COLO668 (cell line): ENCODE measurements at regions not wholly inside any gene's neighbourhood (a gene's known extent, or its start where the extent isn't known, plus 50 kb on each side); places are given as distances from the start of the nearest gene placed in this dataset.
A peak's percentile ranks its signal among the peaks of the same experiment; 100 is the strongest.

Experiments
- DNase-seq: peaks from one replicate; lab custom pipeline; 2025; ENCODE audit not compliant: unreplicated experiment; lab: John Stamatoyannopoulos, UW

DNA sequence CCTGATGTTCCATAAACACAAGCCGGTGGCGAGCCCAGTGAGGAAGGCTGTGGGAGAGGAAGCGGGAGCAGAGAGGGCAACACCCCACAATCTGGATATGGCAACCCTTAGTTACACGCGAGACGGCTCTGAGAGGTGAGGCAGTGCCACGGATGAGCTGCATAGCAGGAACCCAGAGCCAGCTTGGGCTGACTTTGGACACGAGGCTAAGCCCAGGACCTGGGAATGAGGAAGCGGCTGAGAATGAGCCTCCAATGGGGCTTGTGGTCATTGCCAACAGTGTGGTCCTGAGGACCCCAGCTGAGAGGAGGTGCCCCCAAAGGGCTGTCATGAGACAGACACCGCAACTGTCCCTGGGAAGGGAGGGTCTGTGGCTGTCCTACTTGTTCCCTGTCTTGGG is 160.0 kb upstream of the SMIM23 start:
- DNase-seq = no peak

- no peak for DNase-seq
These were observed 157.5 kb upstream of the SMIM23 start for GRCh38 chr5:171627936-171628632.

- no peak for DNase-seq
These were observed 157.0 kb upstream of the SMIM23 start for GRCh38 chr5:171628633-171628974.

- no peak for DNase-seq
These were observed 156.4 kb upstream of the SMIM23 start for GRCh38 chr5:171629221-171629620.

GRCh38 chr5:171629628-171630349 is 155.8 kb upstream of the SMIM23 start:
- DNase-seq = no peak

- DNase-seq = peak; percentile 1
These were observed 155.1 kb upstream of the SMIM23 start for GRCh38 chr5:171630350-171631065.

- DNase-seq = no peak
These were observed 153.0 kb upstream of the SMIM23 start for GRCh38 chr5:171632616-171633015.

DNA sequence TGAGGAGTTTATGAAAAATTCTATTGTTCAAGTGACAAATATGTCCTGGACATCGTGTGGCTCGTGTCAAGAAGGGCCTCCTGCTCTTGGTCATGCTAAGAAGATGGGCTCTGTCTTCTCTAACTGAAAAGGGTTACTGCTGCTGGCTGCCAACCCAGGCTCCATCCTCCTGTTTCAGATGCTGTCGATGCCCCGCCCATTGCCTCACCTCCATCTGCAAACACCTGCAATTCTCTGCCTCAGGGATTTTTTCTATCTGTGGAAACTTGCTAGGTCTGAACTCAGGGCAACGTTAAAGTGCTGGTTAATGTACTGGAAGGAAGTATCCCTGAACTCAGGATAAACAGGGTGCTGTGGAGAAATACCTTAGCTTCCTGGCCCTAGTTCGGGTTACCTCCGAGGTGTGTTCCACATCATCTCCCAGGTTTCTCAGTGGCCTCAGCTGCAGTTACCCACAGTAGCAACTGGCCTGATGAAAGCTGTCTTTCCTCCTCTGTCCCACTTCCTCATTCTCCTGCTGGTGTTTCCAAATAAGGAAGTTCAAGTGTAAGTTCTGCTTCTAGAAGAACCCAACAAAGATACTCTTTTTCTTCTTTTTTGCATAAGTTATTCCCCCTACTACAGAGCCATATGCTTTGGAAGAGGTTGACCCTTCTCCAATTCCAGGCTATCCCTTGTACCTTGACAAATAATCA is 151.7 kb upstream of the SMIM23 start:
- peak; percentile 2 for DNase-seq

GRCh38 chr5:171634511-171634910 is 151.1 kb upstream of the SMIM23 start:
- DNase-seq = no peak

GRCh38 chr5:171635028-171635427 is 150.6 kb upstream of the SMIM23 start:
- DNase-seq = no peak

- no peak for DNase-seq
These were observed 149.9 kb upstream of the SMIM23 start for GRCh38 chr5:171635561-171636245.

GRCh38 chr5:171637811-171638210 is 147.8 kb upstream of the SMIM23 start:
- no peak for DNase-seq

DNA sequence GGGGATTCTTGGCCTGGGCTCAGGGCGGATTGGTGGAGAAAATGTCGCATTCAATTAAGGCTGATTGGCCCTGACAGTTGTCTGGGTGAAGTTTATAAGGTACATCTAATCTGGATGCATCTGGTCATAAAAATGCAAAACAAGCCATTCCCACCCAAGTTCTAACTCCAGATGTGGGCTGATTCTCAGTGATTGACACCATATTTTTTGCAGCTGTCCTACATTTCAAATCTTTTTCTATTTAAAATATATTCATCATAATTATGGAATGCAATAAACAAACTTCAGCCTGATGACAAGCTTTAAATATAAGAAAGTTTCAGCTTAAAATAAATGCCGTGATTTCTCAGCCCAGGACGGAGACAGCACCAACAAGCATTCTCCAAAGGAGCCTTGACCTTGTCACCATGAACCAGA is 146.4 kb upstream of the SMIM23 start:
- DNase-seq = no peak

DNA sequence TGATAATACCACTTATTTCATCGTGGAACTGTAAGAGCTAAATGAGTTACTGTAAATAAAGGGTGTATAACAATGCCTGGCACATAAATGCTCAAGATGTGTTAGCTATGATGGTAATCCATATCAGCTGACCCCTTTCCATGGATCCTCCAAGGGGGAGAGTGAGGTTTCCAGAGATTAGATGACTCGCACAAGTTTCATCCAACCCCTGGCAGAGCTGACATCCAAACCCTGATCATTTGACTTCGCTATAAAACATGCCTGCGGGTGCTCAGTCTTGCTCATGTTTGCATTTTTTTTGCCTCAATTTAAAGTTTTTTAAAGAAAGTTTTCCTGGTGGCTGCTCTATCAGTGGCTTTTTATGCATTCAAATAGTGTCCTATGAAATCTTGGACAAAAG is 145.7 kb upstream of the SMIM23 start:
- DNase-seq = no peak

DNA sequence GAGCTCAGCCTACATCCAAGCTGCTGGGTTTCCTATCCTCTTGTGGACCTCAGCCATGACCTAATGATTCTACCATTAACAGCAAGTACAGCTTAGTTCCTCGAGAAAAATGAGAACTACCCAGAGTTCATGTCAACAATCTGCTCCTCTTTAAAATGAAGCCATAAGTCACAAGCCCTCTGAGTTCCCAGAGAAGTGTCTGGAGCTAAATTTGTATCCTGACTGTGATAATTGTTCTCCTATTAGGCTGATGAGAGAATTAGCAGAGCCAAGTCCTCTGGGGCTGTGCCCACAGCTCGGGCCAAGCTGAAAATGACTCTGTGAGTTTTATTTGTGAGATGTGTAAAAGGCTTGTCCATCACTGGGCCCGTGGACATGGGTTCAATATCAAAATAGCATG is 145.1 kb upstream of the SMIM23 start:
- no peak for DNase-seq

GRCh38 chr5:171641891-171642290 is 143.7 kb upstream of the SMIM23 start:
- no peak for DNase-seq

- DNase-seq = no peak
These were observed 142.7 kb upstream of the SMIM23 start for GRCh38 chr5:171642894-171643293.

- DNase-seq = no peak
These were observed 141.1 kb upstream of the SMIM23 start for GRCh38 chr5:171644536-171644935.

DNA sequence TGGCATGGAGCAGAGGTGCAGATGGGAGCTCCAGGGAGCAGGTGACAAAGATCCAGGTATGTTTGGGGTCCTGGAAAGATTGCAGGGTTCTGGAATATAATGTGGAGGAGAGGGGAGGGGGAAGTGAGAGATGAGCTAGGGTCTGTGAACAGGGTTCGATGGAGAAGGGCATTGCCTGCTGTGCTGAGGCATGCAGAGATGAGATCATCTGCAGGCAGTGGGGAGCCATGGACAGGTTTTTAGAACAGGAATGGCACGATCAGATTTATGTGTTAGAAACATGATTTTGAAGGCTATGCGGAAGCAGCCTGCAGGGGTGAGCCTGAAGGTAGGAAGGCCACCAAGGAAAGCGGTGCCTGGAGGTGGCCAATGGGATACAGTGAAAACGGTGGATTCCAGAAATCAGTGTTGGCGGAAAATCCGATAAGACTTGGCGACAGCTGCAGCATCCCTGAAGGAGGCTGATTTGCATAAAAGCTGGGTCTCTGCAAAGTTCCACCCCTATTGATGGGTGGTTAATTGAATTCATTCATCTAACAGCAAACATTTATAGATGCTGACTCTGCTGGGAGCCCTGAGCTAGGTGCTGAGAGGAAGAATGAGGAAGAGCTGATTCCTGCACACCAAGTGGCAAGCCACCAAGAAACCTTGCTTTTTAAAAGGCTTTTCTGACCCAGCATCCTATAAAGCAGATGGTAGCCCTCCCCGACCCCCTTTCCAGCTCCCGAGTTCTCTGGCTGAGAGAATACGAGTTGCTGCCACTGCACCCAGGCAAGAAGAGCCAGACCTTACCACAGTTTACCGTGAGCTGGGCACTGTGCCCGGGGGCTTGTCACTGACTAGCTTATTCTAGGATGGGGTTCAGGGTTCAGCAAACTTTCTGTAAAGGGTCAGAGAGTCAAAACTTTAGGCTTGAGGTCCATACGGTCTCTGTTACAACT is 139.2 kb upstream of the SMIM23 start:
- no peak for DNase-seq
